ENCODE measurements at regions not wholly inside any gene's neighbourhood (a gene's known extent, or its start where the extent isn't known, plus 50 kb on each side); places are given as distances from the start of the nearest gene placed in this dataset.

GRCh38 chr19:28416245-28416644 is 796.7 kb downstream of the UQCRFS1 start:
- no peak overlapping the region for H3K4me3 Mint-ChIP-seq (ENCODE audit: unreplicated experiment)
- no peaks in the 10 kb centered on the region for H3K4me1 Mint-ChIP-seq (ENCODE audit: unreplicated experiment)
- no peak for TF ChIP-seq CTCF (IDR thresholded peaks at IDR 0.05; ENCODE audit: unreplicated experiment)
- DNase-seq (ENCODE audit: low spot score) = no peak
- H3K27me3 Mint-ChIP-seq (ENCODE audit: unreplicated experiment) = no peaks in the 10 kb centered on the region
- H3K9me3 Mint-ChIP-seq (ENCODE audit: unreplicated experiment) = no peaks in the 10 kb centered on the region
- H3K36me3 Mint-ChIP-seq (ENCODE audit: low read depth, unreplicated experiment) = no peaks in the 10 kb centered on the region
- no peak overlapping the region for H3K27ac Mint-ChIP-seq (ENCODE audit: unreplicated experiment)

- H3K9me3 Mint-ChIP-seq (ENCODE audit: unreplicated experiment) = no peaks in the 10 kb centered on the region
- TF ChIP-seq CTCF (IDR thresholded peaks at IDR 0.05; ENCODE audit: unreplicated experiment) = no peak
- no peak for DNase-seq (ENCODE audit: low spot score)
- no peaks in the 10 kb centered on the region for H3K4me1 Mint-ChIP-seq (ENCODE audit: unreplicated experiment)
- H3K27ac Mint-ChIP-seq (ENCODE audit: unreplicated experiment) = no peak overlapping the region
- H3K36me3 Mint-ChIP-seq (ENCODE audit: low read depth, unreplicated experiment) = no peaks in the 10 kb centered on the region
- H3K27me3 Mint-ChIP-seq (ENCODE audit: unreplicated experiment) = no peaks in the 10 kb centered on the region
- no peak overlapping the region for H3K4me3 Mint-ChIP-seq (ENCODE audit: unreplicated experiment)
These were observed 798.2 kb downstream of the UQCRFS1 start for GRCh38 chr19:28414748-28415147.

GRCh38 chr19:28409859-28410258 is 803.1 kb downstream of the UQCRFS1 start:
- TF ChIP-seq CTCF (IDR thresholded peaks at IDR 0.05; ENCODE audit: unreplicated experiment) = no peak

GRCh38 chr19:28406966-28407365 is 806.0 kb downstream of the UQCRFS1 start:
- no peak for TF ChIP-seq CTCF (IDR thresholded peaks at IDR 0.05; ENCODE audit: unreplicated experiment)
- Mint-ChIP-seq H3K27ac (ENCODE audit: unreplicated experiment) (no peak overlapping the region), H3K9me3 (ENCODE audit: unreplicated experiment) (no peaks in the 10 kb centered on the region), H3K4me3 (ENCODE audit: unreplicated experiment) (no peak overlapping the region), H3K36me3 (ENCODE audit: low read depth, unreplicated experiment) (no peaks in the 10 kb centered on the region), H3K27me3 (ENCODE audit: unreplicated experiment) (peaks cover 1% of the 10 kb centered on the region), H3K4me1 (ENCODE audit: unreplicated experiment) (peaks cover 10% of the 10 kb centered on the region)
- DNase-seq (ENCODE audit: low spot score) = no peak

More at GRCh38 chr19:28409859-28410258, 803.1 kb downstream of the UQCRFS1 start:
- Mint-ChIP-seq H3K4me1 (ENCODE audit: unreplicated experiment) (peaks cover 3% of the 10 kb centered on the region), H3K27me3 (ENCODE audit: unreplicated experiment) (peaks cover under 1% of the 10 kb centered on the region), H3K27ac (ENCODE audit: unreplicated experiment) (no peak overlapping the region), H3K36me3 (ENCODE audit: low read depth, unreplicated experiment) (no peaks in the 10 kb centered on the region), H3K9me3 (ENCODE audit: unreplicated experiment) (no peaks in the 10 kb centered on the region), H3K4me3 (ENCODE audit: unreplicated experiment) (no peak overlapping the region)
- no peak for DNase-seq (ENCODE audit: low spot score)

- no peaks in the 10 kb centered on the region for H3K36me3 Mint-ChIP-seq (ENCODE audit: low read depth, unreplicated experiment)
- no peak for TF ChIP-seq CTCF (IDR thresholded peaks at IDR 0.05; ENCODE audit: unreplicated experiment)
- H3K27me3 Mint-ChIP-seq (ENCODE audit: unreplicated experiment) = peaks cover 1% of the 10 kb centered on the region
- no peak overlapping the region for H3K4me3 Mint-ChIP-seq (ENCODE audit: unreplicated experiment)
- no peaks in the 10 kb centered on the region for H3K9me3 Mint-ChIP-seq (ENCODE audit: unreplicated experiment)
- no peak for DNase-seq (ENCODE audit: low spot score)
- H3K4me1 Mint-ChIP-seq (ENCODE audit: unreplicated experiment) = peaks cover 10% of the 10 kb centered on the region
- H3K27ac Mint-ChIP-seq (ENCODE audit: unreplicated experiment) = no peak overlapping the region
These were observed 807.6 kb downstream of the UQCRFS1 start for GRCh38 chr19:28405346-28405742.
